HG03432 (cell line): ENCODE measurements at regions not wholly inside any gene's neighbourhood (a gene's known extent, or its start where the extent isn't known, plus 50 kb on each side); places are given as distances from the start of the nearest gene placed in this dataset.
"Not testable (repeated sequence)": the region's sequence is repeated elsewhere in the genome, so short reads cannot be mapped to it uniquely, and the experiment has no call there.

Experiments used
- ATAC-seq: cut with Tn5 transposase; IDR thresholded peaks from one replicate; pipeline ENCODE4 v1.9.1; 2021; ENCODE audit warnings: mild to moderate bottlenecking, moderate library complexity; ENCODE audit not compliant: unreplicated experiment

DNA sequence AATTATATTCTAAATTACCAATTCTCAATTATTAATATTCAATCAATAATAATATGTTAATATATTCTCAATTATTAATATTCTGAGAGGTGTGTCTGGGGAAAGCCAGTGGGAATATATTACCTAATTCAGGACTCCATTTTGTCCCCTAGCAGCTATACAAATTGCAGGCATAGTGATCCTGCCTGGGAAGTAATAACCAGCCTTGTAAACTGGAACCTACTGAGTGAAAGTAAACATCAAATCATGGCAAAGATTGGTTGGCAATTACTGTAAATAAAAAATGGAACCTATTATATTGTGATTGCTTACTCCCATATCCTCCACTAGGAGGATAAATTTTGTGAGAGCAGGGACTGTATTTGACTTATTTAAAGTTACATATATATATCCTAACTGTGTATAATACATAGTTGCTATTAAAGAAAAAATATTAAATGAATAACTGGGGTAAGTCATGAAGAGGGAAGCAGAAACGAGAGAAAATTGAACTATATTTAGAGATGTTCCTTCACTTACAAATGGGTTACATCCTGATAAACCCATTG, 150.5 kb upstream of the ELL2 start:
- ATAC-seq, result no peak

DNA sequence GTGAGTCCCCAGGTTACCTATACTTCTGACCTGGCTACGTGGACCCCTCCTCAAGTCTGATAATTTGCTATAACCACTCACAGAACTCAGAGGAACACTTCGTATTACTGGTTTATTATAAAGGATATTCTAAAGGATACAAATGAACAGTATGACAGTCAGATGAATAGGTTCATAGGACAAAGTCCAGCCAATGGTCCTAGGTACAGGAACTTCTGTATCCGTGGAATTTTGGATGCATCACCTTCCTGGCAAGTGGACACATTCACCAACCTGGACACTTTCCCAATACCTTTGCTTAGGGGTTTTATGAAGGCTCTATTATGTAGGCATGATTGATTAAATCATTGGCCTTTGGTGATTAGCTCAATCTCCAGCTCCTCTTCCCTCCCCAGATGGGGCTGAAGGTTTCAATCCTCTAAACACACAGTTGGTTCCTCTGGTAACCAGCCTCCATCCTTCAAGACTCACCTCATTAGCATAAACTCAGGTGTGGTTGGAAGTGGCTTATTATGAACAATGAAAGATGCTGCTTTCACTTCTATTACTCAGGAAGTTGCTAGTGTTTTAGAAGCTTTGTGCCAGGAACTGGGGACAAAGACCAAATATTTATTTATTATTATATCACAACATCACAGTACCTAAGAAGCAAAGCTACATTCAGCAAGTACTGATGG, 149.6 kb upstream of the ELL2 start:
- no peak for ATAC-seq

- ATAC-seq, result no peak
Observed at GRCh38 chr5:96110300-96110699, 148.6 kb upstream of the ELL2 start.

- not testable (repeated sequence) for ATAC-seq
Observed at GRCh38 chr5:96108629-96109028, 147.0 kb upstream of the ELL2 start.

DNA sequence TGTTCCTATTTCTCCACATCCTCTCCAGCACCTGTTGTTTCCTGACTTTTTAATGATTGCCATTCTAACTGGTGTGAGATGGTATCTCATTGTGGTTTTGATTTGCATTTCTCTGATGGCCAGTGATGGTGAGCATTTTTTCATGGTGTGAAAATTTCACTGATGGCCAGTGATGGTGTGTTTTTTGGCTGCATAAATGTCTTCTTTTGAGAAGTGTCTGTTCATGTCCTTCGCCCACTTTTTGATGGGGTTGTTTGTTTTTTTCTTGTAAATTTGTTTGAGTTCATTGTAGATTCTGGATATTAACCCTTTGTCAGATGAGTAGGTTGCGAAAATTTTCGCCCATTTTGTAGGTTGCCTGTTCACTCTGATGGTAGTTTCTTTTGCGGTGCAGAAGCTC, 142.2 kb upstream of the ELL2 start:
- not testable (repeated sequence) for ATAC-seq

- no peak for ATAC-seq
Observed at GRCh38 chr5:96101358-96102089, 139.9 kb upstream of the ELL2 start.

DNA sequence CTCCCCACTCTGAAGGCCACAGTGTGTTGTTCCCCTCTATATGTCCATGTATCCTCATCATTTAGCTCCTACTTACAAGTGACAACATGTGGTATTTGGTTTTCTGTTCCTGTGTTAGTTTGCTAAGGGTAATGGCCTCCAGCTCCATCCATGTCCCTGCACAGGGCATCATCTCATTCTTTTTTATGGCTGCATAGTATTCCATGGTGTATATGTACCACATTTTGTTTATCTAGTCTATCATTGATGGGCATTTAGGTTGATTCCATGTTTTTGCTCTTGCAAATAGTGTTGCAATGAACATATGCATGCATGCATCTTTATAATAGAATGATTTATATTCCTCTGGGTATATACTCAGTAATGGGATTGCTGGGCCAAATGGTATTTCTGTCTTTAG, 135.8 kb upstream of the ELL2 start:
- ATAC-seq, result not testable (repeated sequence)

DNA sequence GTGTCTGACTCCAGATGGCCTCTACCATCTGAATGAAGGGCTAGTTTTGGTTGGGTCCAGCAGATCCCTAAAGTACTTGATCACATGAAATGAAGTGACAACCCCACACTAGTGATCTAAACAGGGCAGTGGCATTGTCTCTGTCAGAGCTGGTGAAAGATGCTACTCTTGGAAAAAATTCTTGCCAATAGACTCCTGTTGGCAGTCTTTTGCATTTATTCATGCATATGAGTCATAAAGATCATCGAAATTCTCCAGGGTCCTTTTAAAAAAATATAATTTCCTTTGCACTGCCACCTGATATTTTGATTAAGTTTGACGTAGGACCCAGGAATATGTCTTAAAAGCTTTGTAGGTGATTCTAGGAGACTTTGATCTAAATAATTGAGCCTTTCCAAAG, 135.1 kb upstream of the ELL2 start:
- ATAC-seq, result no peak

GRCh38 chr5:96094904-96095303, 133.3 kb upstream of the ELL2 start:
- ATAC-seq, result no peak

DNA sequence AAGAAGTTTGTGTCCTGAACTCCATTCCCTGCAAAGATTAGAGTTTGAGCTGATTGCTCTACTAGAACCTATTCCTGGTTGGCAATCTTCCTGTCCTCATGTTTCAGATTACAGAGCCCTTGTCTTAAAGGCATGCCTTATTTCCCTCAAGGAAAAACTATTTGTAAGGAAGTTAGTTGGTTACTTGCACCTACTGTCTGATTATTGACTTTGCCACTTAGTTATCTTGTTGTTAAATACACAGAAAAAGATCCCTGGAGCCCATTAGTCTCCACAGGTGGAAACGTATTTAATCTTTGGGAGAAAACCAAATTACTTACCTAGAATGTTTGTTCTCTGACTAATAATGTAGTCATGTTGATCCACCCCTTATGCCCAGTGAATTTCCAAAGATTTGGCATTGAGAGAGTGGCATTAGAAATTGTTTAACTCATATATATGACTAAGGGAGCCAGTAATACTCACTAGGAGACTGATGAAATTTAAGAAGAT, 132.3 kb upstream of the ELL2 start:
- no peak for ATAC-seq

DNA sequence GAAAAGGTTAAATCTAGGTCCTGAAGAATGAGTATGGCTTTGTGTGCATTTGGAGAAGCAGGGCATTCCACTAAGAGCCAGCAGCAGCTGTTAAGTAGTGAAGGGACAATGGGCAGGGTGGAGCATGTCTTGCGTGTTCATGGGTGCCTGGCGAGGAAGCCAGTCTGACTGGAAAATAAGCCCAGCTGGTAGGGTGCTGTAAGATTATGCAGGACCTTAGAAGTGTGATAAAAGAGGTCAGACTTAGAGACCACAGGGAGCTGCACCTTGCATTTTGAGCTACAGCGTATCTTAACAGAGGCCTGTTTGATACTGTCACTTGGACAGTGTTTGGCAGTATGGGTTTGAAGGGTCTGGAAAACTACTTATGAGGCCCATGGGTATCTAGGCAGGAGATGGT, 131.7 kb upstream of the ELL2 start:
- no peak for ATAC-seq

GRCh38 chr5:96091874-96092273, 130.2 kb upstream of the ELL2 start:
- ATAC-seq, result no peak

- ATAC-seq, result no peak
Observed at GRCh38 chr5:96090215-96090614, 128.6 kb upstream of the ELL2 start.

- no peak for ATAC-seq
Observed at GRCh38 chr5:96088706-96089498, 127.3 kb upstream of the ELL2 start.

DNA sequence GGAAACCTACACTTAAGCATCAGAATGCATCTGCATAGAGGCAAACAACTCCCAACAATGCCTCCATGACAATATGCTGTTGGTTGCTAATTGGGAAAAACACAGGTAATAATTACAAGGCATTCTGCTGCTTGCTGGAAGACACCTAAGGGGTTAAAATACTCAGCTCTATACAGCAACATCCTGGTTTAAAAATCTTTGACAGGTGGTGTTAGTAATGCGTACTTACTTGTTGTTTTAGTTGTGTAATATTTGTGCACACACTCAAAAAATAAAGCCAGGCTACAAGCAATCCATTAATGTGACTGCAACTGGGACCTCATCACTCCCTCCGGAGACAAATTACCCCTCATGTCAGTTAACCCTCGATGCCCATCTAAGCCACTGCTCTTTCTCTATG, 126.3 kb upstream of the ELL2 start:
- no peak for ATAC-seq

DNA sequence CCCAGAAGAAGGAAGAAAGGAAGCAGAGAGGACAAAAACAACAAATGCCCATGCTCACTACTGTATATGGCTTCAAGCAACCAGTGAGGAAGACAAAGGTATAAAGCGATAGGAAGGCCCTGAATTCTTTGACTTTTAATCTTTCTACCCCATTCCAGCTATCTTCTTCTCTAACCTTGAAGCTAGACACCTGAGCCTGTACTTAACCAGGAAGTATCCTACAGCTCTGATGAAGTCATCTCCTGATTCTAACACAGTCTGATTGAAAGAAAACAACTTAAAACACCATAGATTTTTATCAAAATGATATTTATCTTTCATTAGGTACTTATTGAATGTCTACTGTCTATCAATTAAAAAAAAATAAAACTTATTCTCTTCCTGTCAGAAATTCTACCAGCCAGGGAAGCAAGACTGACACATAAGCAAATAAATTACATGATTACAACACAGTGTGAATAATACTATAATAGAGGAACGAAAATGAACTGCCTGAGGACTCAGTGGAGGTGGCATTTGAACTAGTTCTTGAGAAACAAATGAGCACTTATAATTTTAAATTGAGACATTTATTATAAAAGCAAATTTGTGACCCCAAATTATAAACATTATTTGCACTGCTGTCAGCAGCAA, 123.3 kb upstream of the ELL2 start:
- ATAC-seq, result no peak

GRCh38 chr5:96083361-96083881, 121.8 kb upstream of the ELL2 start:
- ATAC-seq, result no peak

DNA sequence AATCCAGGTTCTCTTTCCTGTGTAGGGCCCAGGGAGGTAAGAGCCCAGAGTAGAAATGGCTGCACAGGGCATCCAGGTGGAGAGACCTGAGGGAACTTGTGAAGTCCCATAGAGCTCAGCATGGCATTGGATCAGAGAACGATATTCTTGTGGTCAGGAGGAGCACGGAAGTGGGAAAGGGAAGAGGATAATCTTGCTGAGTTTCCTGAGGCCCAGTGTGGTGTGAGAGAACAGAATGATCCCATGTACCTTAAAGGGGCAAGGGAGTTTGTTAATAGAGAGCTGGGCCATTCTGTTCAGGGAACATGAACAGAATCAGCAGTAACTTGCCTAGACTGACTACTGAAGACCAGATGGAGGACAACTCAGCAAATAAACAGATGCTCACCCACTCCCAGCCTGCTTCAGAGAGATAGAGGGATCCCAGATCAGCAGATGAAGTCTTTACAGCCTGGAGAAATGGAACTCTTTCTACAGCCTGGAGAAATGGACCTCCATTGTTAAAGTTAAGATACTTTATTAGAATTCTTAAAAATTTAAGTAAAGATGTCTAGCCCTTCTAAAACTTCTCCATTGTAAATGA, 119.7 kb upstream of the ELL2 start:
- ATAC-seq, result no peak

DNA sequence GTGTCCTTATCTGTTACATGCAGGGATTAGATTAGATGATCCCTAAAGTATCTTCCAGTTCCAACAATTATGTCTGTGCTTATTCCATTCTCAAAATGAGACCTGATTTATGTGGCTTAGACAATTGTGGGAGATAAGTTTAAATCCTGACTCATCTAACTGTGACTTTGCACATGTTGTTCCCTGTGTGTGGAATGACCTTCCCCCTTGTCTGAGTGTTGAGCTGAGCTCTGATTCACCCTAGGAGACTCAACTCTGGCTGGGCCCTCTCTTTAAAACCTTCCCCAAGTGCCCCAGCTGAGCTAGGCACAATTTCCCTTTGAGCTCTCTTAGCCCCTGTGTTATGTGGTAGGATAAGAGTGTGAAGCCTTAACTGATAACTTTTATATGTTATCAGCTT, 118.9 kb upstream of the ELL2 start:
- ATAC-seq, result no peak

DNA sequence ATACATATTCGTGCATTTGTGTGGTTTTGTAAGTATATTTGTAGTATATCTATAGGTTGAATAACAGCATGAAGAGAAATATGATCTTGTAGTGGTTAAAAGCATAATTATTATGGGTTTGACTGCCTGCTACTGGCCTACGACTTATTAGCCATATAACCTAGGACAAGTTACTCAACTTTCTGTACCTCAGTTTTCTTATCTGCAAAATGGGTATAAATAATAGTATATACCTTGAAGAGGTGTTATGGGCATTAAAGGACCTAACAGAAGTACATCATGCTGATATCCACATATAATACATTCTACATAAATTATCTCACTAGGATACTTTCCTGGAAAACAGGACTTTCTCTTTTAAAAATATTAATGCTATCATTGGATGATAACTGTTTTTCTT, 118.3 kb upstream of the ELL2 start:
- no peak for ATAC-seq
